ENCODE measurements at regions not wholly inside any gene's neighbourhood (a gene's known extent, or its start where the extent isn't known, plus 50 kb on each side); places are given as distances from the start of the nearest gene placed in this dataset.

DNA sequence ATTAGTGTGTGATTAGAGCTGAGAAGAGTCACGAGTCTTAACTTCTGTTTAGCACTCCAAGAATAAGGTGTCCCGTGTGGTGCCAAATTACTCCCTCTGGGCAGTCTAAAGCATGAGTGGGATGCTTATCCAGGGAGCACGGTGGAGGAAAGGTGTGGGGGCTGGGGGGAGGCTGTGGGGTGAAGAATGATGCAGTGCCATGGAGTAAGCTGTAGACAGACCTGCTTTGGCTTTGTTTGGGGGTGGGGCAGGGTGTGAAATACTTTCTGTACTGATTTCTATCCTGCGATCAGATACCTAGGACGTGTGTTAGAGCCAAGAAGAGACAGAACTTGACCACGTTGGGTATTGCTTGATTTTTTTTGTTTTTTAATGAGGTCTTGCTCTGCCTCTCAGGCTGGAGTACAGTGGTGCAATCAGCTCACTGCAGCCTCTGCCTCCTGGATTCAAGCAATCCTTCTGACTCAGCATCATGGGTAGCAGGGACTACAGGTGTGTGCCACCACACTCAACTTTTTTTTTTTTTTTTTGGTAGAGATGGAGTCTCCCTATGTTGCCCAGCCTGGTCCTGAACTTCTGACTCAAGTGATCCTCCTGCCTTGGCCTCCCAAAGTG, 232.8 kb downstream of the MAN2A1 start:
- no peak for TF ChIP-seq POLR2A (IDR thresholded peaks at IDR 0.05)
- TF ChIP-seq, protein P1, sequence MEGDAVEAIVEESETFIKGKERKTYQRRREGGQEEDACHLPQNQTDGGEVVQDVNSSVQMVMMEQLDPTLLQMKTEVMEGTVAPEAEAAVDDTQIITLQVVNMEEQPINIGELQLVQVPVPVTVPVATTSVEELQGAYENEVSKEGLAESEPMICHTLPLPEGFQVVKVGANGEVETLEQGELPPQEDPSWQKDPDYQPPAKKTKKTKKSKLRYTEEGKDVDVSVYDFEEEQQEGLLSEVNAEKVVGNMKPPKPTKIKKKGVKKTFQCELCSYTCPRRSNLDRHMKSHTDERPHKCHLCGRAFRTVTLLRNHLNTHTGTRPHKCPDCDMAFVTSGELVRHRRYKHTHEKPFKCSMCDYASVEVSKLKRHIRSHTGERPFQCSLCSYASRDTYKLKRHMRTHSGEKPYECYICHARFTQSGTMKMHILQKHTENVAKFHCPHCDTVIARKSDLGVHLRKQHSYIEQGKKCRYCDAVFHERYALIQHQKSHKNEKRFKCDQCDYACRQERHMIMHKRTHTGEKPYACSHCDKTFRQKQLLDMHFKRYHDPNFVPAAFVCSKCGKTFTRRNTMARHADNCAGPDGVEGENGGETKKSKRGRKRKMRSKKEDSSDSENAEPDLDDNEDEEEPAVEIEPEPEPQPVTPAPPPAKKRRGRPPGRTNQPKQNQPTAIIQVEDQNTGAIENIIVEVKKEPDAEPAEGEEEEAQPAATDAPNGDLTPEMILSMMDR (IDR thresholded peaks at IDR 0.05 in 4 of 5, conservative IDR thresholded peaks at IDR 0.05 in 1 of 5) = no peak
